Body of pancreas (tissue), 4 donors: ENCODE measurements at regions not wholly inside any gene's neighbourhood (a gene's known extent, or its start where the extent isn't known, plus 50 kb on each side); places are given as distances from the start of the nearest gene placed in this dataset.

Source experiments
- CTCF ChIP-seq, 7 experiments: fragments of 450-650 bp in 4 of 7; fragments of 200-600 bp in 3 of 7; sonication (generic) in 3 of 7; IDR thresholded peaks; one replicate each; pipeline ENCODE4 v1.5.1; 2016 to 2019; ENCODE audit warnings: antibody characterized with exemption in 7 of 7
- POLR2A ChIP-seq, 3 donors: fragments of 450-650 bp; IDR thresholded peaks; one replicate each; pipeline ENCODE4 v1.6.1; 2016; ENCODE audit warnings: antibody characterized with exemption in 3 of 3, mild to moderate bottlenecking in 2 of 3

- TF ChIP-seq CTCF (IDR thresholded peaks at IDR 0.05) (no peak), POLR2A (IDR thresholded peaks at IDR 0.05) (no peak)
Observed at GRCh38 chr12:58655375-58655774, 264.9 kb downstream of the LRIG3 start.
